SK-N-SH (cell line): ENCODE measurements at regions not wholly inside any gene's neighbourhood (a gene's known extent, or its start where the extent isn't known, plus 50 kb on each side); places are given as distances from the start of the nearest gene placed in this dataset.

Experiments
- EP300 ChIP-seq, 2 experiments: IDR thresholded peaks; 2 replicates each; pipeline versions ENCODE4 v1.4.0 to v1.6.1; 2012; ENCODE audit warnings: borderline replicate concordance in 1 of 2, low read depth in 1 of 2, low read length in 1 of 2
- NFIC ChIP-seq: IDR thresholded peaks from 2 replicates; pipeline ENCODE4 v1.4.0; 2012; ENCODE audit warnings: borderline replicate concordance
- NRF1 ChIP-seq: IDR thresholded peaks from 2 replicates; pipeline ENCODE4 v1.6.1; 2012; ENCODE audit warnings: low read depth, mild to moderate bottlenecking, low read length
- RCOR1 ChIP-seq: fragments of 150-350 bp; IDR thresholded peaks from 2 replicates; pipeline ENCODE4 v1.6.1; 2017; ENCODE audit warnings: antibody characterized with exemption, low read length
- SIN3A ChIP-seq: IDR thresholded peaks from 2 replicates; pipeline ENCODE4 v1.6.1; 2012; ENCODE audit warnings: low read depth, mild to moderate bottlenecking, low read length, moderate library complexity, borderline replicate concordance
- TF ChIP-seq, protein P1 (sequence below): fragments of 200-600 bp; sonication (generic); IDR thresholded peaks from 2 replicates; pipeline ENCODE4 v1.6.1; 2017; ENCODE audit warnings: antibody characterized with exemption, mild to moderate bottlenecking, moderate library complexity
- TF ChIP-seq, protein P2 (sequence below): IDR thresholded peaks from 2 replicates; pipeline ENCODE4 v1.4.0; 2012; ENCODE audit warnings: low read depth, borderline replicate concordance
- TF ChIP-seq, protein P3 (sequence below): IDR thresholded peaks from 2 replicates; pipeline ENCODE4 v1.6.1; 2012; ENCODE audit warnings: mild to moderate bottlenecking, low read depth, low read length, moderate library complexity
- TF ChIP-seq, protein P4 (sequence below): IDR thresholded peaks from 2 replicates; pipeline ENCODE4 v1.4.0; 2012; ENCODE audit warnings: low read depth

DNA sequence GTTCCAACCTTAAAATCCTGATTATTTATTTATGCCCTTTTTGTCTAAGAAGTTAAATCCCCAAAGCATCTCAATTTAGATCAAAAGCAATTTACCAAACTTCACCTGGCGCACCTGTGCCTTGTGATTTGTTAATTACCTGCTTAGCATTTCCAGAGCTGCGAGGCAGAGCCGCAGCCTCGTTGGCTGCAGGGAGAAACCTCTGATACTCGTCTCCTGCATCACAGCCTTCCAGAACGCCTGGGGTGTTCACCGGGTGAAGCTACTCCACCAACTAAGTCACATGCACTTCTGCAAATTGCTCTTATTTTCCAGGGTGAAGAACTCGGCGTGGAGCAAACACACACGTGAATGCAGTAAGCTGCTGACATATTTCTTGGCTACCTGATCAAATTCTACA lies 198.1 kb upstream of the RNF32 start:
- TF ChIP-seq RCOR1 (no peak), NRF1 (no peak), NFIC (no peak), EP300 (IDR thresholded peaks at IDR 0.05; ENCODE audit: borderline replicate concordance in 1 of 2, low read depth in 1 of 2, low read length in 1 of 2) (no peak), SIN3A (no peak)
- TF ChIP-seq, protein P1, sequence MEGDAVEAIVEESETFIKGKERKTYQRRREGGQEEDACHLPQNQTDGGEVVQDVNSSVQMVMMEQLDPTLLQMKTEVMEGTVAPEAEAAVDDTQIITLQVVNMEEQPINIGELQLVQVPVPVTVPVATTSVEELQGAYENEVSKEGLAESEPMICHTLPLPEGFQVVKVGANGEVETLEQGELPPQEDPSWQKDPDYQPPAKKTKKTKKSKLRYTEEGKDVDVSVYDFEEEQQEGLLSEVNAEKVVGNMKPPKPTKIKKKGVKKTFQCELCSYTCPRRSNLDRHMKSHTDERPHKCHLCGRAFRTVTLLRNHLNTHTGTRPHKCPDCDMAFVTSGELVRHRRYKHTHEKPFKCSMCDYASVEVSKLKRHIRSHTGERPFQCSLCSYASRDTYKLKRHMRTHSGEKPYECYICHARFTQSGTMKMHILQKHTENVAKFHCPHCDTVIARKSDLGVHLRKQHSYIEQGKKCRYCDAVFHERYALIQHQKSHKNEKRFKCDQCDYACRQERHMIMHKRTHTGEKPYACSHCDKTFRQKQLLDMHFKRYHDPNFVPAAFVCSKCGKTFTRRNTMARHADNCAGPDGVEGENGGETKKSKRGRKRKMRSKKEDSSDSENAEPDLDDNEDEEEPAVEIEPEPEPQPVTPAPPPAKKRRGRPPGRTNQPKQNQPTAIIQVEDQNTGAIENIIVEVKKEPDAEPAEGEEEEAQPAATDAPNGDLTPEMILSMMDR, result no peak
- TF ChIP-seq, protein P2, sequence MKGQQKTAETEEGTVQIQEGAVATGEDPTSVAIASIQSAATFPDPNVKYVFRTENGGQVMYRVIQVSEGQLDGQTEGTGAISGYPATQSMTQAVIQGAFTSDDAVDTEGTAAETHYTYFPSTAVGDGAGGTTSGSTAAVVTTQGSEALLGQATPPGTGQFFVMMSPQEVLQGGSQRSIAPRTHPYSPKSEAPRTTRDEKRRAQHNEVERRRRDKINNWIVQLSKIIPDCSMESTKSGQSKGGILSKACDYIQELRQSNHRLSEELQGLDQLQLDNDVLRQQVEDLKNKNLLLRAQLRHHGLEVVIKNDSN, result no peak
- TF ChIP-seq, protein P3, sequence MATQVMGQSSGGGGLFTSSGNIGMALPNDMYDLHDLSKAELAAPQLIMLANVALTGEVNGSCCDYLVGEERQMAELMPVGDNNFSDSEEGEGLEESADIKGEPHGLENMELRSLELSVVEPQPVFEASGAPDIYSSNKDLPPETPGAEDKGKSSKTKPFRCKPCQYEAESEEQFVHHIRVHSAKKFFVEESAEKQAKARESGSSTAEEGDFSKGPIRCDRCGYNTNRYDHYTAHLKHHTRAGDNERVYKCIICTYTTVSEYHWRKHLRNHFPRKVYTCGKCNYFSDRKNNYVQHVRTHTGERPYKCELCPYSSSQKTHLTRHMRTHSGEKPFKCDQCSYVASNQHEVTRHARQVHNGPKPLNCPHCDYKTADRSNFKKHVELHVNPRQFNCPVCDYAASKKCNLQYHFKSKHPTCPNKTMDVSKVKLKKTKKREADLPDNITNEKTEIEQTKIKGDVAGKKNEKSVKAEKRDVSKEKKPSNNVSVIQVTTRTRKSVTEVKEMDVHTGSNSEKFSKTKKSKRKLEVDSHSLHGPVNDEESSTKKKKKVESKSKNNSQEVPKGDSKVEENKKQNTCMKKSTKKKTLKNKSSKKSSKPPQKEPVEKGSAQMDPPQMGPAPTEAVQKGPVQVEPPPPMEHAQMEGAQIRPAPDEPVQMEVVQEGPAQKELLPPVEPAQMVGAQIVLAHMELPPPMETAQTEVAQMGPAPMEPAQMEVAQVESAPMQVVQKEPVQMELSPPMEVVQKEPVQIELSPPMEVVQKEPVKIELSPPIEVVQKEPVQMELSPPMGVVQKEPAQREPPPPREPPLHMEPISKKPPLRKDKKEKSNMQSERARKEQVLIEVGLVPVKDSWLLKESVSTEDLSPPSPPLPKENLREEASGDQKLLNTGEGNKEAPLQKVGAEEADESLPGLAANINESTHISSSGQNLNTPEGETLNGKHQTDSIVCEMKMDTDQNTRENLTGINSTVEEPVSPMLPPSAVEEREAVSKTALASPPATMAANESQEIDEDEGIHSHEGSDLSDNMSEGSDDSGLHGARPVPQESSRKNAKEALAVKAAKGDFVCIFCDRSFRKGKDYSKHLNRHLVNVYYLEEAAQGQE, result no peak
- TF ChIP-seq, protein P4, sequence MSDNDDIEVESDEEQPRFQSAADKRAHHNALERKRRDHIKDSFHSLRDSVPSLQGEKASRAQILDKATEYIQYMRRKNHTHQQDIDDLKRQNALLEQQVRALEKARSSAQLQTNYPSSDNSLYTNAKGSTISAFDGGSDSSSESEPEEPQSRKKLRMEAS, result no peak
